Upper lobe of left lung (tissue), 4 donors: ENCODE measurements at regions not wholly inside any gene's neighbourhood (a gene's known extent, or its start where the extent isn't known, plus 50 kb on each side); places are given as distances from the start of the nearest gene placed in this dataset.

Experiments
- CTCF ChIP-seq, 6 experiments: fragments of 450-650 bp in 4 of 6; fragments of 200-600 bp in 2 of 6; sonication (generic) in 2 of 6; IDR thresholded peaks; one replicate each; pipeline ENCODE4 v1.5.1; 2016 to 2019; ENCODE audit warnings: antibody characterized with exemption in 6 of 6
- EP300 ChIP-seq, 4 donors: sonication (generic); formaldehyde crosslinking; IDR thresholded peaks; one replicate each; pipeline ENCODE4 v1.5.1; 2017; ENCODE audit warnings: antibody characterized with exemption in 4 of 4, control low read depth in 2 of 4
- POLR2AphosphoS5 ChIP-seq, 2 donors: sonication (generic); formaldehyde crosslinking; IDR thresholded peaks; one replicate each; pipeline ENCODE4 v1.5.1; 2017; ENCODE audit warnings: antibody characterized with exemption in 2 of 2

- TF ChIP-seq CTCF (IDR thresholded peaks at IDR 0.05) (no peak), POLR2AphosphoS5 (IDR thresholded peaks at IDR 0.05) (no peak), EP300 (IDR thresholded peaks at IDR 0.05) (no peak)
These were observed 95.6 kb downstream of the OLFM1 start for GRCh38 chr9:135183069-135183468.
